ENCODE measurements at regions not wholly inside any gene's neighbourhood (a gene's known extent, or its start where the extent isn't known, plus 50 kb on each side); places are given as distances from the start of the nearest gene placed in this dataset.
"Not testable (repeated sequence)": the region's sequence is repeated elsewhere in the genome, so short reads cannot be mapped to it uniquely, and the experiment has no call there.

DNA sequence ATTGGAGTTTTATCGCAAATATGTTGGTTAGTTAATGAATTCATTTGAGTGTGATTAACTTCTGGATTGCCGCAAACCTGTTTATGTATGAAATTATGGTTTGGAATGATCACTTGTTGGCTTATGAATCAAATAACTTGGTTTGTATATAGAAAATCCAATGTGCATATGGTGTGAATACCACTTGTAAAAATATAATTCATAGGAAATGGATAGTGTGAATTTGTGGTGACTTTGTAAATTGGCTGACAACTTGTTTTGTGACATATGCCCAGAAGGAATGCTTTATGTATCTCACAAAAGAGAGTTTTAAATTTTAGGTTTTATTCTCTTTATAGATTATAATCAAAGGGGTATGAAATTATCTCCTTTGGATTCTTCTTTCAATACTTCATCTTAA is 436.2 kb downstream of the EPHA5 start:
- no peak overlapping the region for H3K4me3 ChIP-seq (ENCODE audit: low read depth, low read length)
- no peak for DNase-seq (ENCODE audit: low read depth)
- TF ChIP-seq, protein P1, sequence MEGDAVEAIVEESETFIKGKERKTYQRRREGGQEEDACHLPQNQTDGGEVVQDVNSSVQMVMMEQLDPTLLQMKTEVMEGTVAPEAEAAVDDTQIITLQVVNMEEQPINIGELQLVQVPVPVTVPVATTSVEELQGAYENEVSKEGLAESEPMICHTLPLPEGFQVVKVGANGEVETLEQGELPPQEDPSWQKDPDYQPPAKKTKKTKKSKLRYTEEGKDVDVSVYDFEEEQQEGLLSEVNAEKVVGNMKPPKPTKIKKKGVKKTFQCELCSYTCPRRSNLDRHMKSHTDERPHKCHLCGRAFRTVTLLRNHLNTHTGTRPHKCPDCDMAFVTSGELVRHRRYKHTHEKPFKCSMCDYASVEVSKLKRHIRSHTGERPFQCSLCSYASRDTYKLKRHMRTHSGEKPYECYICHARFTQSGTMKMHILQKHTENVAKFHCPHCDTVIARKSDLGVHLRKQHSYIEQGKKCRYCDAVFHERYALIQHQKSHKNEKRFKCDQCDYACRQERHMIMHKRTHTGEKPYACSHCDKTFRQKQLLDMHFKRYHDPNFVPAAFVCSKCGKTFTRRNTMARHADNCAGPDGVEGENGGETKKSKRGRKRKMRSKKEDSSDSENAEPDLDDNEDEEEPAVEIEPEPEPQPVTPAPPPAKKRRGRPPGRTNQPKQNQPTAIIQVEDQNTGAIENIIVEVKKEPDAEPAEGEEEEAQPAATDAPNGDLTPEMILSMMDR (IDR thresholded peaks at IDR 0.05; ENCODE audit: control insufficient read depth, extremely low read depth, insufficient read depth) = no peak

- H3K4me3 ChIP-seq (ENCODE audit: low read depth, low read length) = no peak overlapping the region
- TF ChIP-seq, protein P1 (IDR thresholded peaks at IDR 0.05; ENCODE audit: control insufficient read depth, extremely low read depth, insufficient read depth) = no peak
- DNase-seq (ENCODE audit: low read depth) = no peak
These were observed 442.7 kb downstream of the EPHA5 start for GRCh38 chr4:65227628-65228027.

- H3K4me3 ChIP-seq (ENCODE audit: low read depth, low read length) = no peak overlapping the region
- peak; percentile 56 for DNase-seq (ENCODE audit: low read depth)
- TF ChIP-seq, protein P1 (IDR thresholded peaks at IDR 0.05; ENCODE audit: control insufficient read depth, extremely low read depth, insufficient read depth) = no peak
These were observed 446.7 kb downstream of the EPHA5 start for GRCh38 chr4:65223601-65224000.

DNA sequence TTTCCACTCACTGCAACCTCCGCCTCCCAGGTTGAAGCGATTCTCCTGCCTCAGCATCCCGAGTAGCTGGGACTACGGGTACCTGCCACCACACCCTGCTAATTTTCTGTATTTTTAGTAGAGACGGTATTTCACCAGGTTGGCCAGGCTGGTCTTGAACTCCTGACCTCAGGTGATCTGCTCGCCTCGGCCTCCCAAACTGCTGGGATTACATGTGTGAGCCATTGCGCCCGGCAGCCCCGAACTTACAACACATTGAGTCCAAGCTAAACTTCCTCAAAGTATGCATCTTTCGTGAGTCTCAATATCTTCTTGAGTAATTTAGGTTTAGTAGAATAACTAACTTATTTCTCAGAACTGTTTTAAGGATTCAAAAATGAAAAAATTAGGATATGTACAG is 447.2 kb downstream of the EPHA5 start:
- DNase-seq (ENCODE audit: low read depth); H3K4me3 ChIP-seq (ENCODE audit: low read depth, low read length): not testable (repeated sequence)

DNA sequence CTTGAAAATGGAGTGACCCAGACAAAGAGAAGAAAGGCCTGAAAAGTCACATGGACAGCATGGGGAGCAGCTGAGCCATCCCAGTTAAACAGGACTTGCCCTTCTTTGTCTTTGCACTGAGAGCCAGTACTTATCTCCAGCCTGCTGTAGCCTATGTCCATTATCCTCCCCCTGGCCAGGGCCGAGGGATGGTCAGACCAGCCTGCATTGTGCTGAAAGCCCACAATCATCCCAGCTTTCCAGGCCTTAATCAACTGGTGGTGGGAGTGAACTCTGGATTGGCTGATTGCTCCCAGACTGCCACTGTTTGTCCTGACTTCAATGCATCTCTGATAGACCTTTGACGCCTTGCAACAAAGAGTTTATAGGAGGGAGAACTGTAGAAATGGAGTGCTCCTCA is 453.1 kb downstream of the EPHA5 start:
- no peak overlapping the region for H3K4me3 ChIP-seq (ENCODE audit: low read depth, low read length)
- TF ChIP-seq, protein P1 (IDR thresholded peaks at IDR 0.05; ENCODE audit: control insufficient read depth, extremely low read depth, insufficient read depth) = no peak
- DNase-seq (ENCODE audit: low read depth) = no peak

GRCh38 chr4:65202853-65203236 is 467.4 kb downstream of the EPHA5 start:
- no peak for DNase-seq (ENCODE audit: low read depth)
- no peak overlapping the region for H3K4me3 ChIP-seq (ENCODE audit: low read depth, low read length)
- TF ChIP-seq, protein P1 (IDR thresholded peaks at IDR 0.05; ENCODE audit: control insufficient read depth, extremely low read depth, insufficient read depth) = no peak

DNA sequence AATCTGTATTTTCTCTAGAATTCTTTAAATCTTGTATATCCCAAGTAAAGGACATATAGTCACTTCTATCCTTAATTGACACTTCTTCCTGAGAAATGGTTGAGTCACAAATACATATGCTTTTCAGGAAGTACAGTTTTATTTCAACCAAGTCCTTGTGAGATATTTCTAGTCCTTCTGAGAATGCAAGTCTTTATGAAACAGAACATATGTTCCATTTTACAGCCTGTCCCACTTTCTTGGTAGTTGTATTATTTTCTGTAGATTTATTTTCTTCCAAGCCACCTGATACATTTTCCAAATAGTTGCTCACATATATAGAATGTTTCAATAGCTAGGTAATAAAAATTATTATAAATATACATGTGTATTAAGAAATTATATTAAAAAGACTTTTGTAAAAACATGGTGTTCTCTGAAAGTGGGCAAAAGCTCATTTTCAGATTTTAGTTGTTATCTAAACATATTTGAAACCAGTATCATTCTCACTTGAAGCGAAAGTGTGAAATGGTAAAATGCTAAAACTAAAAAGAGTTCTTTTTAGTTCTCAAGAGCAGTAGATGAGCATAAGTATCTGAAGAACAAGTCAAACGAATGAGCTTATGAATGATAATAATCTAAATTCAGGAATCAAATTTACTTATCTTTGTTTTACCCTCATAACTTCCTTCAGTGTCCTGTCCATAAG is 468.0 kb downstream of the EPHA5 start:
- H3K4me3 ChIP-seq (ENCODE audit: low read depth, low read length) = no peak overlapping the region
- no peak for DNase-seq (ENCODE audit: low read depth)
- TF ChIP-seq, protein P1 (IDR thresholded peaks at IDR 0.05; ENCODE audit: control insufficient read depth, extremely low read depth, insufficient read depth) = no peak

Data from LNCaP clone FGC (cell line).